ENCODE measurements at regions not wholly inside any gene's neighbourhood (a gene's known extent, or its start where the extent isn't known, plus 50 kb on each side); places are given as distances from the start of the nearest gene placed in this dataset.

DNA sequence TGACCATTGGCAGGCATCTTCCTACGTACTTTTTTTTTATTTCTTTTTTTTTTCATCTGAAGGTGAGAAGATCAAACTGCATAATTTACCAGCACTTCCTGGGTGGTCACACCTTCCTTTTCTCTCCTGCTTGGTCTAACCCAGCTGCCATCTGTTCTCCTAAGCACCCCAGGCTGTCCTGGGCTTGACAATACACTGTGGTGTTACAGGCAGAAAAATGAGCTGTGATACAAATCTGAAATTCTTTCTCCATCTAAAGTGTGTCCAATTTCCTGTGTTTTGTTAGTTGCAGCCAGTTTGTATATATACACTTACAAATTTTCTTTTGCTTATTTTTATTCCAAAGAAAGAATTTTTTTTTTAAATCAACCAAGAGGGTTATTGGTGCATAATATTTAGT lies 786.0 kb upstream of the ZEB2 start:
- no peak for DNase-seq

DNA sequence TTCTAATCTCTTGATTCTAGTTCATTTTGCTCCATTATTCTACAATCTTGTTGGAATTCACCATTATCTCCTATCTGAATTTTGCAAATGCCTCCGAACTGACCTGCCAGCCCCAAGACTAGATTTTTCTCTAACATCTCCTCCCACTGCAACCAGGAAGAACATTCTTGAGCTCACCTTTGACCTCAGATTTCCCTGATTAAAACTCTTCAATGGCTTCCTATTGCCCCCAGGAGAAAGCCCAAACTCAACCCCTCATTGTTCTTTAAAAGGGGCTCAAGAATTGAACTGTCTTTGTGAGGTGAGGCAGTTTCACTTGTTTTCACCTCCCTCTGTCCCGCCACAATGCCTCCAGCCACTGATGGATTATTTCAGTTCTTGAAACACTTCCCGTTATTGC lies 784.6 kb upstream of the ZEB2 start:
- no peak for DNase-seq

DNA sequence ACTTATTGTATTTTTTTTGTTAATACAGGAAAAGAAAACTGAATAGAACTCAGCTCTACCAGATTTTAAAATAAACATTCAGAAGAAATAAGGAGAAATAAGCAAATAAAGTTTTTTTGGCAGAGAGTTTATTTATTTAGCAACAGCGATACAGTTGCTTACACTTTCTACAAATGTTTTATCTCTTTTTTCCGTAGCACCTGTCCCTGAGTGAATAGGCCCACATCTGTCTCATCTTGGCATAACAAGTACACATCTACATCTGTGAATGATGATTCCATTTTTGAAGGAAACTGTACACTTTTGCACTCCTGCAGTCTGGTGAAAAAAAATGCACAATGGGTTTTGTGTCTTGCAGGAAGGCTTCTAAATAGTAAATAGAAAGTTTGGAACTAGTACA lies 783.6 kb upstream of the ZEB2 start:
- DNase-seq: no peak

DNA sequence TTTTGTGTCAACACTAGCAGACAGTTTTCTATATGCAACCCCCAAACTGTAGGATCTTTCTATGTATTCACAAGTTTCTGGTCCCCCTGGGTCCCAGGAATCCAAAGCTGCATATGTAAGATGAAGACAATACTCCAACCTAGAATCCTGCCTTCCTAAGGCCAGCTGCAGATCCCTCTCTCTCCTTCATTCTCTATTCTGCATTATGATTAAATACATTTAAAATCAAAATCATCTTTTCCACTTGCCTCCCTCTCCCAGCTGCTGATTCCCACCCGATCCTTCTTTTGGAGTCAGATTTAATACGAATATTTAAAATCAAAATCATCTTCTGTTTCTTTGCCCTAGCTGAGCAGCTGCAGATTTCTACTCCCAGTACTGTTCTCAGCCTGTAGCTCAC lies 783.0 kb upstream of the ZEB2 start:
- DNase-seq: no peak

DNA sequence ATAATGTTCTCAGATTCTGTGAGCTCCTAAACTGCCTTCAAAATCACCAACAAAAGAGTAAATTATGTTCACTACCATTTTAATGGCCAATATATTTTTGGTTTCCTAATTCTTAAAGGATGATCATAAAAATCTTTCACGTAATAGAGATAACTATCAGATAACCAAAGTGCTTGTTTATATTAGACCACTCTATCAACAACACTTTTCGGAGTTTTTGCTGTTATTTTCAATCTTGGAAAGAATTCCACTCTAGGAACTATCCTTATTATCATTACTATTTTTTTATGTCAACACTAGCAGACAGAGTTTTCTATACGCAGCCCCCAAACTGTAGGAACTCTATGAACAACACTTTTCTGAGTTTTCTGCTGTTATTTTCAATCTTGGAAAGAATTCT lies 782.5 kb upstream of the ZEB2 start:
- no peak for DNase-seq

DNA sequence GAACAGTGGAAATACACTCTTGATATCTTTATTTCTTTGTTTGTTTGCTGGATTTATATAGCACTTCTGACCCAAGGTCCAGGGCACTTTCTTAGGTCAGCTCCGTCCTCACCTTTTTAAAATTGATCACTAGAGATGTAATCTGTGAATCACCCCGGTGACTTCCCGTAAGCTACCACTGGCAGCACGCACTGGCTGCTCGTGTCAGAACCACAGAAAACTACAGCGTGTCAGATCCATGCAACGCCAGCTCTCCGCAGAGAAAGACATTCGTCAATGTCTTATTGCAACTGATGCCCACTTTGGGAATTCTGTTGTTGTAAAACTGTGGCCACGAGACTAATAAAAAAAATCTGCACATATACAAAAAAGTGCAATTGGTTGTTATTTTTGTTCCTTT lies 779.4 kb upstream of the ZEB2 start:
- DNase-seq: no peak

DNA sequence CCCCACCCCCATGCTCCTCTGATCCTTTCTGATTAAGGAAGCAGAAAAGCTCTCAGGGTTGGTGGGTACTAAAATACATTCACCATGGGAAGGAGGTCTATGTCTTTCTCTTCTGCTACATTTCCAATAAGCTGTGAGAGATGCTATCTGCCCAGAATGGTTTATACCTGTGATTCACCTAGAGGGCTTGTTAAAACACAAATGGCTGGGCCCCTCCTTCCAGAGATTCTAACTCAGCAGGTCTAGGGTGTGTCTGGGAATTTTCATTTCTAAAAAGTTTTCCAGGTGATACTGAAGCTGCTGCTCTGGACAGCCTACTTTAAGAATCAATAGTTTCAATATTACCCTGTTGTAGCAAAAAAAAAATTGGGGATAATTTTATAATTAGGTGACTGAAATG lies 772.2 kb upstream of the ZEB2 start:
- no peak for DNase-seq

DNA sequence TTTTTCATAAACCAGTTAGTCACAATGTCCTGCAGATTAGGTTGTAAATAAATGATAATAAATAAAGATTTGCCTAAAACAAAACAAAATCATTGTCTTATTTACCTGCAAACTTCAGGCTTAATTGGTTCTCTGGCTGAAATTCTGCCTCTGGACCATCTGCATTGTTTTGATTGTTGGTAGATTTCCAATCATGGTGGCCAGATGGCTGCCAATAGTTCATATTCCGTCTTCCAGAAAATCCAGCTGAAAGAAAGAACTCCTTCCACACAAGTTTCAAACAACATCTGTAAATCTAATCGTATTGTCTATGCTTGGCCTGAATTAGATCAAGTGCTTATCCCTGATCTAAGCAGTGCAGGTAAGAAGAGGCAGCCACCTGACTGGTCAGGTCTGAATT lies 771.1 kb upstream of the ZEB2 start:
- no peak for DNase-seq

DNA sequence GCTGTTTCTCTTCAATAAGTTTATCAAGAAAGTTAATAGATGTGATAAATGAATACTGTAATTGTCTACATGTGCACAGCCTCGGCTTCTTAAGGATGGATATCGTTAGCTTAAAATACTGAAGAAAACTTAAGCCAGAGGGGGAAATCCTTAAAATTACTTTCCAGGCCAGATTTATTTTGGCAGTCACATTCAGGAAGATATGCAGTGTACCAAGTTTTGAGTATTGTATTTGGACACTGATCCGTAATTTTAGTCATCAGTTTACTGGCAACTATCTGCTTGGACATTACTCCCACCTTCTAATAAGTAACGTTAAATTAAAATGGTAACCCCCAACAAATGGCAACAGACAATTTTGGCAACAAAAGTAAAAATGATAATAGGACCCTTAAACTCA lies 770.0 kb upstream of the ZEB2 start:
- no peak for DNase-seq

DNA sequence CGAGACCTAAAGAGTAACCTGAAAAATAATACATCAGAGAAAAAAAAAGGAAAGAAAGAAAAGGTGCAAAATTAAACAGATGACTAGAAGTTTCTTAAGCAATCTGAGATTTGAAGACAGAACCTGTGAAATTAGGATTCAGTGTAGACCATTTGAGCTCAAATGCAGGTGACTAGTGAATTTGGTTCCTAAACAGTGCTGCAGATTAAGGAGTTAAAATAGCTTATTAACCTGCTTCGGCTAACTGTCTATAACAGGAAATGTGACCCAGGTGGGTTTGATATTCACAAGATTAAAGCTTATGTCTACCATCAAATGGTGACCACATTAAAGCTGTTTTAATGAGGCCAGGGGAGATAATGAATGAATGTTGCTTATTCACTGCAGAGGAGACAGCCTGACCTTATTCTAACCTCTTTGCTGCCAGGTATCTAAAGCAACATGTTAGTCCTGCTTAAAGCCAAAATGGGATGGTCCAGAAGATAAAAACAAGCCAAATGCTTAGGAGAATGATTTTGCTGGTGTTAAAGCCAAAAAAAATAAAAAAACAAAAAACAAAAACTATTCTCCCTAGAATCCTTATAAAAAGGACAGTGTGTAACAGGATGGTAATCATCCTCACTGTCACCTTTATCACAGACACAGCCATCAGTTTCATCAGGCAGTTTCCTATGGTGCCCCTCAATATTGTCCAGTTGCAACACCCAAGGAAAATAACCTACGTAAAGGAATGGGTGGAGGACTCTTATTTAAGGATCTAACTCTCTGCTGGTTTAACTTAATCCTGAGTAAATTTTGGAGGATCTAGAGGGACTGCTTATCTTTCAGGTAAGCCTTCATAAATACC lies 769.0 kb upstream of the ZEB2 start:
- no peak for DNase-seq

DNA sequence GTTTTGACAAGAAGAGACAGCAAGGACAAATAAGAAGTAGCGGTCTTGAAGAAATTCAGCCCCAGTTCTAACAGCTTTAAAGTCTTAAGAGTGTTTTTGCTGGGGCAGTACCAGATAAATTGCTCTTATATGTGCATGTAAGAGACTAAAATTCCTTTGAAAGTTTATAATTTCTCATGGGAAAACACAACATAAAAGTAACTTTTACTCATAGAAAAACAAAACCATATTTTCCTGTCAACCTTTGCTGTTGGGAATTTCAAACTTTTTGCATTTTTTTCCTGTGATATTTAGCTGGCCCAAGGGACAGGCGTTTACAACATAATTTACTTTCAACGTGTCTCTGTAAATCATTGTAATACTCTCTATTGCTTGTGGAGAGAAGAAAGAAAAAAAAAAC lies 767.8 kb upstream of the ZEB2 start:
- no peak for DNase-seq

DNA sequence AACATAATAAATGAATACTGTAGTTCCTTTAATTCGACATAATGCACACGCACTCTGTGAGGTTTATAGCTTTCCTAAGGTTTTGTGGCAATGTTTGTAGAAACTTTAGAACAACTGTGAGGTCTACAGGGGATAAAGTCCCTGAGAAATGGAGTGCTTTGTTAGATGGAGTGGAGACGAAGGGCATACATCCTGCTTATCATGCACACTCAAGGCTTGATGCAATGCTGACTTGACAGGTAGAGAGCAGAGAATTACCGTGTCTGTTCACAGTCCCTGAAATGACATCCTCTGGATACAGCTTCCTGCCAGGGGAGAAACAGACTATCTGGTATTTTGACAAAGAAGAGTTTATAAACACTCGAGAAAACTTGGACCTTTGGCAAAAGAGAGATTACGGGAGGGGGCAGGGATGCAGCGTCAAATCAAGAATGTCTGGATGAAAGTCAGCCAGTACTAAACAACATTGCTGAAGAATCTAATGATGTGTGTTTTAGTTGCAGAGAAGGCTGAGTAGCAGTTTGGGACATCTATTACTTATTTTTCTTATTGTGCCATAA lies 766.9 kb upstream of the ZEB2 start:
- no peak for DNase-seq

DNA sequence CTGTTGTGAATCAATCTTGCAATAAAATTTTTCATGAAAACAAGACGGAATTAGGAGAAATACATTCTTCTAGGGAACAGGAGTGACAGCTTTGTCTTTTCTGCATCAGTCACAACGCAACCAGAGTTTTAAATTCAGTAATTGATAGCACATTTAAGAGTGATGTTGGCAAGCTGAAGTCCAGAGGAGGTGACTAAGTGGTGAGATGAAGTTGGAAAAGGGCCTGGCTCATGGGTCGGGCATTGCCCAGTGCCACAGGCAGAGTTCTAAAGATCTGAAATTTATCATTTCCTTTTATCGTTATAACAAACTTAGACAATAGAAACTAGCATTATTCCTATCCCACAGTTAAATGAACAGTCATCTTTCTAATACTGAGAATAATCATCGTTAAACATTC lies 764.6 kb upstream of the ZEB2 start:
- DNase-seq: no peak

DNA sequence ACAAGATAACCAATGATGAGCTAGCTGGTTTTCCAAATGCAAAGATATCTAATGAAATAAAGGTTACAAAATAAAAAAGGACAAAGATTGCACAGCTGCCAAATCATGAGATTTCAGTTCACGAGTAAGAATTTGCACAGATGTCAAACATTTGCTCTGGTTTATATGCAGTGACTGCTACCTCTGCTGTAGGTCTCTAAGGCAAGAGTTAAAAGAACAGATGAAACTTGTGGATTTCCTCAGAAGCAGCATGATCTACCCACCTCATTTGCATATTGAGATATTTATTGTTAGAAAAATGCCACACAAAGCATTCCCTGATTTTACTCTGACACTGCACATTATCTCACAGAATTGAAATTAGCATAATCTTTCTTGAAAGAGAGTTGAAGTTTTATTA lies 763.2 kb upstream of the ZEB2 start:
- DNase-seq: no peak

DNA sequence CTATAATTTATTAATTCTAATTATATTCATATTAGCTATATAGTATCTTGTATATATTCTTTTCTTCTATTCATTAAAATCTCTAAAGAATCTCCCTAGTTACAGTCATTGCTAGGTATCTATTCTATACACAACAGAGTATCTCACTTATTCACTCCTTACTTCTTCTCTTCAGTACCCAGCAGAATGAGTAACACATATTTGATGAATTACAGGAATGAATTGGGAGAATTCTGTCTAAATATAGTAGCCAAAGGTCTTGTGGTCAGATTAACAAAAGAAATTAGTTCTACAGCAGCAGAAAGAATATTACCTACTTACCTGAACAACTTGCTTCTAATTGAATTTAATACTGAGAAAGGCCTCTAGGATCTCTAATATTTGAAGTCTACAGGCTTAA lies 758.0 kb upstream of the ZEB2 start:
- no peak for DNase-seq

DNA sequence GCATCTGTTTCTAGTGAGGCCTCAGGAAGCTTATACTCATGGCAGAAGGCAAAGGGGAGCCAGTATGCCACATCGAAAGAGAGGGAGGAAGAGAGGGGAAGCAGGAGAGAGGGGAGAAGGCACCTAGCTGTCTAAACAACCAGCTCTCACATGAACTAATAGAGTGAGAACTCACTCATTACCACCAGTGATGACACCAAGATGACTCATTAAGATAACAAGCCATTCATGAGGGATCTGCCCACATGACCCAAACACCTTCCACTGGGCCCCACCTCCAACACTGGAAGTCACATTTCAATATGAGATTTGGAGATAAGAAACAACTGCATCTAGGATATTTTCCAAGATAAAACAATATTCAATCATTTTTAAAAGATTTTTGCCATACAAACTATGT lies 753.9 kb upstream of the ZEB2 start:
- no peak for DNase-seq

DNA sequence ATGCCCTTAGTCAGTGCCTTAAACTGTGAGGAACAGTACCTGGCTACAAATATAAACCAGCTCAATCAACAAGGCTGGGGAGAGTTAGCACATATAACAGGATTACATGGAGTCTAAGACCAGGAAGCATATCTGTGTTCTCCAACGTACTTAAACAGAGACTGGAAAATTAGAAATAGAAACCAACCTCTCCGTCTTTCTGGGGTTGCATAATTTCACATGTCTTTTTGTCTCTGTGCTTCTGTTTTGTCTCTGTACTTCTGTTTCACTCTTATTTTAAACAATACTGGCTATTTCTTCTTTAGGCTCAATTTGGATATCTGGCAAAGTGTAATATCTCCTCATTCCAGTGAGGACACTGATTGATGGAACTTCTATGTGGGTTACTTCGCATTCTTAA lies 749.0 kb upstream of the ZEB2 start:
- no peak for DNase-seq

DNA sequence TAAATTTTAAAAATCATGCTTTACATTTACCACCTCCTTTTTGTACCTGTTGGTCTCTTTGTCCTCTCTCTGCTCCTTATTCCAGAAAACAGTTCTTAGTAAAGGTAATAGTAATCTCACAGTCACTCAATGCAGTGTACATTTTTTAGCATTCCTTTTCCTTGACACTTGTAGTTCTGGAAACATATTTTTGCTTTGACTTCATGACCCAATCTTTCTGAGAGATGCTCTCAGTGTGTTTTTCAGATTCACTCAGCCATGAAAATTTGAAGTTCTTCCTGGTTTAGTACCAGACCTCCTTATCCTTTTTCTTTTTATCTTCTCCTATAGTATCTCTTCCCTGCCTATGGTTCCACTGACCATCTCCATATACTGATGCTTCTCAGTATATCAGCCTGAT lies 747.5 kb upstream of the ZEB2 start:
- no peak for DNase-seq

DNA sequence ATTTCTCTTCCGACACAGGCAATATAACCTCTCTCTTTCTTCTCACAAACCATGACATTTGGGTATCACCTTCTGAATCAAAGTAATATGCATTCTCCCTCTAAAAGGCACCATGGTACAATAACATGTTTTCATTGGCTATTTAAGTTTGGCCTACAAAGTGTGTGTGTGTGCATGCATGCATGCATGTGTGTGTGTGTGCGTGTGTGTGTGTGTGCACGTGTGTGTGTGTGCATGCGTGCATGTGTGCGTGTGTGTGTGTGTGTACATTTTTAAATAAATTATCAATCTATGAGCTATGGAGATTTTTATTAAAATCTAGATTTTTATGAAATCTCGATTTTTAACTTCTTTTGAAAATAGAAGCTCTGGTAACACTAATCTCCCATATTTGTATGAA lies 745.3 kb upstream of the ZEB2 start:
- no peak for DNase-seq

DNA sequence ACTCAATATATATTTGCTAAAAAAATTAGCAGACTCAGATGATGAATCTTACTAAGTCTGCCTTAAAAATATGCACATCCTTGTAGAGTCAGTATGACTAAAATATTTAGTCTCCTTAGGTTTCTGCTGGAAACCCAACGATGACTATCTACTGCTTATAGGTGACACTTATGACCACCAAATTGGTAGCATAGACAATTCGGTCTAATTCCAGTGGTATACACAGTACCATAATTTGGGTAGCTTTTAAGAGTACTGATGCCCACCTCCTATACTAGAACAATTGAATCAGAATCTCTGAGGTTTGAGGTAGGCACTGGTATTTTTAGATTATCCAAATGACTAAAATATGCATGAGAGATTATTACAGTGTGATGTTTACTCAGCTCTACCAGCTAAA lies 740.8 kb upstream of the ZEB2 start:
- DNase-seq: no peak

DNA sequence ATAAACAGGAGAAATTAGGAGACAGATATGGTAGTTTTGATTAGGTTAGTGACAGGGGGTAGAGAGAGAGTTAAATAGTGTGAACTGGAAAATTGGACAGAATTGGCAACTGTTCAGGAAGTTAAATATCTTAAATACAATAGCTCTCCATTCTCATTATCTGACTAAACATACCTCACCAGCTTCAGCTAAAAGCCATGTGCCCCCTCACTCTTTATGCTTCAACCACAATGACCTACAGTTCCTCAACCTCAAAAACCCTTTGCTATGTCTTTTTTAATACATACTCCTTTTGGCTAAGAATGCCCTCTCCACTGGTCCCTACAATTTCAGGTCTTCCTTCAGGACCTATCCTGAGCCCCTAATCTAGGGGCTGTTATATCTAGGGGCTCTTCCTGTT lies 740.2 kb upstream of the ZEB2 start:
- no peak for DNase-seq

DNA sequence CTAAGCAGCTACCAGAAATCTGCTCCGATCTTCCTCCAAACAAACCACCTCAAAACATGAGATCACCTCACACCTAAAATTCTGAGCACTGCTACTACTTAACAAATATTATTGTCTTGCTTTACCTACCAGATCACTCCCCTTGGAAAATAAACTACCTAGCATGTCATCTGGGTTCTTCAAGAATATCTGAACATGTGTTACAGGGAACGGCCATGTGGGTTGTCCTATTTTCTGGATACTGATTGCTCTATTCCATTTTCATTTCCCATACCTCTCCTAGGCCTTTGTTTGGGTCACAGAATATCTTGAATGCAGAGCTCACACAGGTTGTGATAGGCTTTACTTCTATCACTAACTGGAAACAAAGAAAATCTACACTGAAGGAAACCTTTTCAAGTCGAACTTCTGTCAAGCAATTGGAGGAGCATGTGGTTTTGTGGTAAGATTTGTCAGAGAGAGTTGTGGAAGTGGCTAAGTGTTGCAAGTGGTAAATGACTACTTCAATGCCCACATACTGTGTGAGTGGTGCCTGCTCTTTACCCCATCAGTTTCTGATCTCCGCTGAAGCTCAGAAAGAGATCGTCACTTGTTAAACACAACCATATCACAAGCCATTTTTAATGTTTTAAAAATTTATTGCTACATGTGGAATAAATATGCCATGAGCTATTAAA lies 739.1 kb upstream of the ZEB2 start:
- no peak for DNase-seq

DNA sequence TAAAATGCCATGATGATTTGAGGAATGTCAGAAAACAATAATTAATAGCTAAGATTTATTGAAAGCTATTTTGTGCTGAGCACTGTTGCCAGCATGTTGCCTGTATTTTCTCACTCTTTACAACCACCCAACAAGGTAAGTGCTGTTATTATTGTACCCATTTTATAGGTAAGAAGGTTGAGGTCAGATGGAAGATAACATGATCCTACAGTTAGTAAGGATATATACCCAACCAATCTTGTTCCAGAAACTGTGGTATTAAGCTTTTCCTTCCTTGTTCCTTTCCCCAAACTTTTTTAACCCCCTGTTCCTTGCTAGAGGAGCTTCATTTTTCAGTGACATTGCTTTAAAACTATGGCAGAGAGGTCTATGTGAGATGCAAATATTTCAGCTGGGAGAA lies 738.0 kb upstream of the ZEB2 start:
- DNase-seq: no peak

DNA sequence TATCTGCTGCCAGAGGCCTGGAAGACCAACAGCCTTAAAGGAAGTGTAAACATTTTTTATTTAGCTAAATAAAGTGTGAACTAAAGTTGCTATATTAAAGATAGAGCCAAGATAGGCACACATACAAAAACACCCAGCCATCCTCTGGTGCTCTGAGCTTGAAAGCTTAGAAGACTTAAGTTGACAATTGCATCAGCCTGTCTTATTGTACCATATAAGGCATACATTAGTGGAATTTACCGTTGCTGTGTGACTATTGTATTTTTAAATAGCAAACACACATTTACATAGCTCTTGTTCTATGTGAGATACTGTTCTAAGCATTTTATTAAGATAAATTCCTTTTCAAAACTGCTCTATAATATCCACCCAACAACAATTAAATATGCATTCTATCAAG lies 736.6 kb upstream of the ZEB2 start:
- DNase-seq: no peak

DNA sequence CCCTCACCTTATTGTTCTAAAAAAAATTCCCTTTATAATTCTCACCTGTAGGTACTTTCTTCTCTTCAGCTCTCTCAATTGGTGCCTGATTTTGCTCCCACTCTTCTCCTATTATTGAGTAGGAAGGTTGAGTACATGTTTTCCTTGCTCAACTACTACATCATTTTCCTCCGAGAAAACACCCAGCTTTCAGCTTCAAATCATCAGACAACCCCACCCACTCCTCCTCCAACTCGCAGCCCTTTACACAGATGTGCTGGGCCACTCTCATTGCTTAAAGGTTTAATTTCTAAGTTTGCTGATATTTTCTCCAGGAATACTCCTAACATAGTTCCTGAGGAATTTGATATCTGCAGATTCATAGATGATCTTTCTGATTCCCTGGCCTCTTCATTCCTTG lies 734.4 kb upstream of the ZEB2 start:
- no peak for DNase-seq
